ENCODE measurements at regions not wholly inside any gene's neighbourhood (a gene's known extent, or its start where the extent isn't known, plus 50 kb on each side); places are given as distances from the start of the nearest gene placed in this dataset.
A peak's percentile ranks its signal among the peaks of the same experiment; 100 is the strongest.

DNA sequence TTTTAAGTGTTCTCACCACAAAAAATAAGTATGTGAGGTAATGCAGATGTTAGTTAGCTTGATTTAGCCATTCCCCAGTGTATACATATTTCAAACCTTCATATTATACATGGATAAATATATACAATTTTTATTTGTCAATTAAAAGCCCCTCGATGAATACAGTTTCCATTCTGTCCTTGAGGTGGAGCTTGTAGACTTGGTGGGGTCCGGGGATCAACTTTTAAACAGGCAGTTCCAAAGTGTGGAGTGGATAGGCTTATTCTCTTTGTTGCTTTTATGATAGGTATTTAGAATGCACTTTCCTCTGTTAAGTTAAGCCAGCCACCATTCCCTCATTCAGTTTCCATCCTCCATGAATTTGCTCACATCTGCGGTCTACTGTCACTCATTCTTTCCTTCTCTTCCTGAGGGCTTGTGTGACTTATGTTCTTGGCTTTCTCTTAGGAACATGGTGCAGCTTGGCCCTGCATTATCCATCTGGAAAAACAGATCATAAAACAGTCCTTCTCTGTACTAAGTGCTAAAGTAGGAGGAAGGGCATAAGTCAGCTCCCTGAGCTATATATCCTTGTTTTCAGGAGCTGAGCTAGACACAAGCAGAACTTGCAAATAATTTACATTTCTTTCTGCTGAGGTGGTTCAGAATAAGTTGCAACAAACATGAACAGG, 149.1 kb downstream of the NFKBIZ start:
- Mint-ChIP-seq H3K4me1 (peaks cover 34% of the 10 kb centered on the region), H3K9me3 (ENCODE audit: insufficient read depth) (no peaks in the 10 kb centered on the region), H3K4me3 (no peak overlapping the region), H3K27me3 (no peaks in the 10 kb centered on the region), H3K27ac (no peak overlapping the region)
- ATAC-seq (ENCODE audit: low read depth) (no peak), DNase-seq (no peak)
- intact Hi-C loops (cut with micrococcal nuclease) = loop anchor here (5.0 kb wide), 1 partner anchor 39 kb away; no protein-coding TSS in a partner anchor
- Histone ChIP-seq H3K4me1 (ENCODE audit: control insufficient read depth in 2 of 2, insufficient read depth in 2 of 2, low read length in 2 of 2) (peaks cover 23 to 25% of the 10 kb centered on the region in 2 donors), H3K36me3 (replicated peaks in 1 of 2; ENCODE audit: control extremely low read depth in 1 of 2, control insufficient read depth in 1 of 2, extremely low read depth in 1 of 2, insufficient read depth in 2 of 2, low read length in 1 of 2) (no peaks in the 10 kb centered on the region), H2AFZ (ENCODE audit: insufficient read depth, low read depth, low read length, poor library complexity, severe bottlenecking) (no peak overlapping the region), H3K4me2 (replicated peaks; ENCODE audit: low read depth, low read length, poor library complexity, severe bottlenecking) (no peak overlapping the region), H3K27ac (ENCODE audit: low read length in 2 of 2) (no peak overlapping the region), H3K27me3 (replicated peaks in 1 of 4; ENCODE audit: control extremely low read depth in 1 of 4, control insufficient read depth in 3 of 4, insufficient read depth in 4 of 4, low read length in 3 of 4) (no peaks in the 10 kb centered on the region), H3K4me3 (ENCODE audit: control extremely low read depth in 1 of 5, extremely low read depth in 1 of 5, insufficient read depth in 1 of 5, low read depth in 2 of 5, low read length in 4 of 5) (no peak overlapping the region), H4K20me1 (ENCODE audit: control insufficient read depth, insufficient read depth, low read length, poor library complexity, severe bottlenecking) (no peaks in the 10 kb centered on the region), H3K9ac (ENCODE audit: low read length) (no peak overlapping the region), H3K9me3 (ENCODE audit: control extremely low read depth in 1 of 3, control insufficient read depth in 2 of 3, insufficient read depth in 1 of 3, low read length in 2 of 3) (no peaks in the 10 kb centered on the region), H3K79me2 (ENCODE audit: control insufficient read depth, insufficient read depth, low read length) (no peaks in the 10 kb centered on the region)
- TF ChIP-seq, protein P1, sequence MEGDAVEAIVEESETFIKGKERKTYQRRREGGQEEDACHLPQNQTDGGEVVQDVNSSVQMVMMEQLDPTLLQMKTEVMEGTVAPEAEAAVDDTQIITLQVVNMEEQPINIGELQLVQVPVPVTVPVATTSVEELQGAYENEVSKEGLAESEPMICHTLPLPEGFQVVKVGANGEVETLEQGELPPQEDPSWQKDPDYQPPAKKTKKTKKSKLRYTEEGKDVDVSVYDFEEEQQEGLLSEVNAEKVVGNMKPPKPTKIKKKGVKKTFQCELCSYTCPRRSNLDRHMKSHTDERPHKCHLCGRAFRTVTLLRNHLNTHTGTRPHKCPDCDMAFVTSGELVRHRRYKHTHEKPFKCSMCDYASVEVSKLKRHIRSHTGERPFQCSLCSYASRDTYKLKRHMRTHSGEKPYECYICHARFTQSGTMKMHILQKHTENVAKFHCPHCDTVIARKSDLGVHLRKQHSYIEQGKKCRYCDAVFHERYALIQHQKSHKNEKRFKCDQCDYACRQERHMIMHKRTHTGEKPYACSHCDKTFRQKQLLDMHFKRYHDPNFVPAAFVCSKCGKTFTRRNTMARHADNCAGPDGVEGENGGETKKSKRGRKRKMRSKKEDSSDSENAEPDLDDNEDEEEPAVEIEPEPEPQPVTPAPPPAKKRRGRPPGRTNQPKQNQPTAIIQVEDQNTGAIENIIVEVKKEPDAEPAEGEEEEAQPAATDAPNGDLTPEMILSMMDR (IDR thresholded peaks at IDR 0.05) = no peak
- TF ChIP-seq EZH2 (IDR thresholded peaks at IDR 0.05; ENCODE audit: borderline replicate concordance, insufficient read depth, low read depth, low read length, poor library complexity, severe bottlenecking) = no peak
- CTCF ChIA-PET = interaction anchor here (0.8 to 0.9 kb wide), 2 partner anchors 184 to 227 kb away, joined by 3 read pairs; no protein-coding TSS in a partner anchor
- POLR2A ChIA-PET = no interaction called here
- no CpG with 5 or more reads among the region's 3 CpGs for WGBS (ENCODE audit: insufficient coverage)

DNA sequence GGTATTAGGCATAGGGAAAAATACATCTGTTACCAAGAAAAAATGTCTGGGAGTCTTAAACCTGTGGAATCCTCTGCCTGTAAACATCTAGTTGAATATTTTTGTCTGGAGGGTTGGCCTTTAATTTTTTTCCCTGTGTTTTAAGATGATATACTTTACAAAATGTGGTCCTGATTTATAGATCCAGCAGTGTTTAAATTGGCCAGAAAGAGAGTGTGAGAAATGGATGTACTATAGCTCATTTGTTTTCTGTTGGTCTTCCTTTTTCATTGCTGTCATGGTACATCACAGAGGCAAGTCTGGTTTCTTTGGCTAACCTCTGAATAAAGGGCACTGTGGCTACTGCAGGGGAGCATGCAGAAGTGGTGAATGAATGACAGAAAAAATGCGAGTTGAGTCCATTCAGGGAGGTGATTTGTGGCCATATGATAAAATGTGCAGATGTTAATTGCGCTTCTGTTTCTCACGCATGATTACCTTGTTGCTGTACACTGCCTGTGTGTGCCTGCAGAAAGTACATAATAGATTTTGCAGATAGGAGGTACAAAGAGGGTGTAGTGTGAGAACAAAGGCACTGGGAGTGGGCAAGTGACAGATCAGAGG, 150.0 kb downstream of the NFKBIZ start:
- no peak overlapping the region for H3K27ac ChIP-seq (ENCODE audit: low read length in 2 of 2)
- Mint-ChIP-seq H3K9me3 (ENCODE audit: insufficient read depth) (no peaks in the 10 kb centered on the region), H3K27ac (peak overlapping the region; percentile 23), H3K4me3 (no peak overlapping the region), H3K4me1 (peaks cover 34% of the 10 kb centered on the region), H3K27me3 (no peaks in the 10 kb centered on the region)
- H4K20me1 ChIP-seq (ENCODE audit: control insufficient read depth, insufficient read depth, low read length, poor library complexity, severe bottlenecking) = no peaks in the 10 kb centered on the region
- CTCF ChIA-PET = interaction anchor here (0.9 kb wide), 1 partner anchor 185 kb away, joined by 3 read pairs; no protein-coding TSS in a partner anchor
- H3K4me1 ChIP-seq (ENCODE audit: control insufficient read depth in 2 of 2, insufficient read depth in 2 of 2, low read length in 2 of 2) = peaks cover 23 to 25% of the 10 kb centered on the region in 2 donors
- DNase-seq = no peak
- no peak overlapping the region for H3K4me3 ChIP-seq (ENCODE audit: control extremely low read depth in 1 of 5, extremely low read depth in 1 of 5, insufficient read depth in 1 of 5, low read depth in 2 of 5, low read length in 4 of 5)
- no peaks in the 10 kb centered on the region for H3K36me3 ChIP-seq (replicated peaks in 1 of 2; ENCODE audit: control extremely low read depth in 1 of 2, control insufficient read depth in 1 of 2, extremely low read depth in 1 of 2, insufficient read depth in 2 of 2, low read length in 1 of 2)
- intact Hi-C loops (cut with micrococcal nuclease) = loop anchor here (5.0 kb wide), 1 partner anchor 38 kb away; no protein-coding TSS in a partner anchor
- H3K9ac ChIP-seq (ENCODE audit: low read length) = no peak overlapping the region
- TF ChIP-seq EZH2 (IDR thresholded peaks at IDR 0.05; ENCODE audit: borderline replicate concordance, insufficient read depth, low read depth, low read length, poor library complexity, severe bottlenecking) = no peak
- TF ChIP-seq, protein P1 (IDR thresholded peaks at IDR 0.05) = no peak
- no peak for ATAC-seq (ENCODE audit: low read depth)
- WGBS (ENCODE audit: insufficient coverage) = 62% methylated on average over 3 of the region's 3 CpGs
- H3K9me3 ChIP-seq (ENCODE audit: control extremely low read depth in 1 of 3, control insufficient read depth in 2 of 3, insufficient read depth in 1 of 3, low read length in 2 of 3) = no peaks in the 10 kb centered on the region
- H3K79me2 ChIP-seq (ENCODE audit: control insufficient read depth, insufficient read depth, low read length) = no peaks in the 10 kb centered on the region
- H2AFZ ChIP-seq (ENCODE audit: insufficient read depth, low read depth, low read length, poor library complexity, severe bottlenecking) = peak overlapping the region; percentile 4
- POLR2A ChIA-PET = no interaction called here
- H3K27me3 ChIP-seq (replicated peaks in 1 of 4; ENCODE audit: control extremely low read depth in 1 of 4, control insufficient read depth in 3 of 4, insufficient read depth in 4 of 4, low read length in 3 of 4) = no peaks in the 10 kb centered on the region
- H3K4me2 ChIP-seq (replicated peaks; ENCODE audit: low read depth, low read length, poor library complexity, severe bottlenecking) = no peak overlapping the region

All from B cell (primary cell).